NT2/D1 (cell line): ENCODE measurements at regions not wholly inside any gene's neighbourhood (a gene's known extent, or its start where the extent isn't known, plus 50 kb on each side); places are given as distances from the start of the nearest gene placed in this dataset.

Experiments used
- YY1 ChIP-seq: IDR thresholded peaks from 2 replicates; pipeline ENCODE4 v1.6.1; 2011; ENCODE audit not compliant: insufficient read length, insufficient read depth
- ZNF274 ChIP-seq: IDR thresholded peaks from 2 replicates; pipeline ENCODE4 v1.6.1; 2011; ENCODE audit warnings: mild to moderate bottlenecking, low read depth, low read length

GRCh38 chr1:185450917-185451316 is 133.9 kb upstream of the IVNS1ABP start:
- no peak for TF ChIP-seq ZNF274
- TF ChIP-seq YY1: no peak
